NB4 (cell line): ENCODE measurements at regions not wholly inside any gene's neighbourhood (a gene's known extent, or its start where the extent isn't known, plus 50 kb on each side); places are given as distances from the start of the nearest gene placed in this dataset.

Experiments used
- DNase-seq: peaks from one replicate; pipeline ENCODE4 v3.0.0; 2010; ENCODE audit warnings: low read depth
- H3K4me3 ChIP-seq: one replicate; pipeline ENCODE4 v1.5.1; 2011; ENCODE audit warnings: mild to moderate bottlenecking, low read depth, low read length, moderate library complexity
- CTCF ChIP-seq: IDR thresholded peaks from one replicate; pipeline ENCODE4 v1.5.1; 2012; ENCODE audit warnings: low read depth, low read length
- MAX ChIP-seq: IDR thresholded peaks from 2 replicates; pipeline ENCODE4 v1.6.1; 2011; ENCODE audit warnings: low read depth, low read length
- MYC ChIP-seq: IDR thresholded peaks from 2 replicates; pipeline ENCODE4 v1.6.1; 2011; ENCODE audit warnings: low read depth, low read length
- POLR2A ChIP-seq: IDR thresholded peaks from 2 replicates; pipeline ENCODE4 v1.6.1; 2011; ENCODE audit warnings: mild to moderate bottlenecking; ENCODE audit not compliant: insufficient read length; ENCODE audit errors: extremely low read depth

DNA sequence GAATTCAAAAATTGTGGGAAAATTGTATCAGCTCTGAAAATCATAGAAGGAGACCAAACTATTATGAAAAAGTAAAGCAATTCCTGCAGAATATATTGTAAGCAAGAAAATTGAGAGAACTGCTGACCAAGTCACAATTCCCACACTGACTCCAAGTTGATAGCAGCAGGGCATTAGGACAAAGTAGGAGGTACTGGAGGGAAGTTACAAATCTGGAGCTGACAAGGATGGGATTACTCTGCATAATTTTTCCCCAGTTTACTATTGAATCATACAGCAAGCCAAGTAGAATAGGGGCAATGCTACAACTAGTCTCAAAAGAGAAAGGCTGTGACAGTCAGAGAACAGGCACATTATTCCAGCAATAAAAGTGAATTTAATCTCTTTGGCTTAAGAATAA lies 161.3 kb upstream of the USP25 start:
- no peak for DNase-seq
- H3K4me3 ChIP-seq: no peak overlapping the region
- TF ChIP-seq MAX: no peak
- no peak for TF ChIP-seq MYC
- no peak for TF ChIP-seq POLR2A
- TF ChIP-seq CTCF: no peak

DNA sequence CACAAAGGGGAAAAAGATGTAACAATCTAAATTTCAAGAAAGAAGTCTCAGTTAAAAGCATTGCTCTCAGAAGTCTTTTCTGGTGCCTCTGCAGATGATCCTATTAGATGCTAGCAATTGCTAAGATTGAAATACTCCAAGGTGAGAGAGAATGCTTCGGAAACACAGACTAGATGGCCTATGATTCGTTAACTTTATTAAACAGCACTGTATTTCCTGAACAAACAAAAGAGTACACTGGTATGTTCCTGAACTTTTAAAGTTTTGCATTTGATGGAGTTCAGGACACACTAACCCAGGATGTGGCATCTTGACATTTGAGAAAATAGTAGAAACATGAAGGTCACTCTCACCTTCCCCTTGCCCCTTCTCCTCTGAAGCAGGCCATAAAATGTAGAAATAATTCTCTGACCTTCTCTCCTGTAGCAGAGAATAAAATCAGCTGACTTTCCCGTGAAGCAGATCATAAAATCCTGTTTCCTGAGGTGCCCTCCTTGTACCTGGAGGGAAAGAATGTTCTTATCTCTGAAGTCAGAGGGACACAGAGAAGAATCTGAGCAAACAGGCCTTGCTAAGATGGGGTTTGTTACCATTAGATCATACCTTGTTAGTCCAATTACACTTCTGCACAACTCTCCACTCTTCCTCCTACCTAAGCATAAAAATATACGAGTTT lies 142.9 kb upstream of the USP25 start:
- no peak for DNase-seq
- no peak overlapping the region for H3K4me3 ChIP-seq
- TF ChIP-seq MYC: no peak

- TF ChIP-seq CTCF: peak; percentile 30
- TF ChIP-seq MAX: no peak
- H3K4me3 ChIP-seq: no peak overlapping the region
- DNase-seq: peak; percentile 51
Measured at GRCh38 chr21:15592271-15592860, 137.4 kb upstream of the USP25 start.

DNA sequence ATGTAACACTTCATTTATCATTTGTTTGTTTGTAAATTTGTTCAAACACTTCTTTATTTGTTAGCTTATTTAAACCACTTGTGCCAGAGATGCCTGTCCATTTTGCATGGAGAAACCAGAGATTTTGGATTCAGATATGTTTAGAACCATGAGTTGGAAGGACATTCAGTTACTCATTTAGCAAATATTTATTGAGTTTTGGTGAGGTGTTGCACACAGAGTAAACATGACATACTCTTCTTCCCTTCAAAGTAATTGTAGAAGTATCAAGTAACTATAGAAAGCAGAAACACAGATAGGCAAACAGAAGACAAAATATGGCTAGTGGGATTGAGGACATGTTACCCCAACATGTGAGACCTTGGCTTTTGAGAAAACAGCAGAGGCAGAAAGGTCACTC lies 136.8 kb upstream of the USP25 start:
- H3K4me3 ChIP-seq: no peak overlapping the region
- DNase-seq: no peak
- no peak for TF ChIP-seq POLR2A
- TF ChIP-seq MAX: no peak
- TF ChIP-seq MYC: no peak
- TF ChIP-seq CTCF: no peak

- no peak for DNase-seq
- TF ChIP-seq MAX: no peak
- TF ChIP-seq POLR2A: no peak
- no peak for TF ChIP-seq CTCF
- no peak for TF ChIP-seq MYC
- no peak overlapping the region for H3K4me3 ChIP-seq
Measured at GRCh38 chr21:15601390-15601789, 128.4 kb upstream of the USP25 start.

- DNase-seq: no peak
Measured at GRCh38 chr21:15604413-15604812, 125.4 kb upstream of the USP25 start.

More at GRCh38 chr21:15604413-15604812, 125.4 kb upstream of the USP25 start:
- no peak for TF ChIP-seq POLR2A
- TF ChIP-seq CTCF: no peak
- TF ChIP-seq MYC: no peak
- TF ChIP-seq MAX: no peak
- no peak overlapping the region for H3K4me3 ChIP-seq
